ENCODE measurements at regions not wholly inside any gene's neighbourhood (a gene's known extent, or its start where the extent isn't known, plus 50 kb on each side); places are given as distances from the start of the nearest gene placed in this dataset.

DNA sequence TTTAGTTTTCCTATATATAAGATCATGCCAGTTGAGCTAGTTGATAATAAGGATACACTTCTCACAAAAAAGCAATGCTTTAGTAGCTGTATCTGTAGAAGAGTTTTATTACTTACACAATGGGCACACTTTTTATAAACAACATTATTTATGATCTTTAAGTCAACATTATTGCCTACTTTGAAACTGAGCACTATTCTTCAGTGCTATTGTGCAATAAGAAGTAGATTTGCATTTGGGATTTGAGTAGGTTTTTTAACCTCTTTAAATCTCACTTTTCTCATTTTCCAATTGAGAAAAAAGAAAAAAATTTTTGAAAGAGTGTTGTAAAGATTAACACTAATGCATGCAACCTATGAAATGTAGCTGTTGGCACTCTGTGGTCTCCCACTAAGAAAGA lies 1198.3 kb downstream of the GALC start:
- intact Hi-C loops (cut with micrococcal nuclease): no loop called here
- Mint-ChIP-seq H3K9me3 (peaks cover 7% of the 10 kb centered on the region), H3K4me3 (no peak overlapping the region), H3K4me1 (no peaks in the 10 kb centered on the region), H3K27me3 (no peaks in the 10 kb centered on the region), H3K36me3 (ENCODE audit: low read depth) (no peaks in the 10 kb centered on the region), H3K27ac (no peak overlapping the region)
- ATAC-seq (ENCODE audit: low read depth) (no peak), DNase-seq (no peak)
- ChIA-PET POLR2A (no interaction called here), CTCF (no interaction called here)
- no peak for TF ChIP-seq CTCF (IDR thresholded peaks at IDR 0.05)

DNA sequence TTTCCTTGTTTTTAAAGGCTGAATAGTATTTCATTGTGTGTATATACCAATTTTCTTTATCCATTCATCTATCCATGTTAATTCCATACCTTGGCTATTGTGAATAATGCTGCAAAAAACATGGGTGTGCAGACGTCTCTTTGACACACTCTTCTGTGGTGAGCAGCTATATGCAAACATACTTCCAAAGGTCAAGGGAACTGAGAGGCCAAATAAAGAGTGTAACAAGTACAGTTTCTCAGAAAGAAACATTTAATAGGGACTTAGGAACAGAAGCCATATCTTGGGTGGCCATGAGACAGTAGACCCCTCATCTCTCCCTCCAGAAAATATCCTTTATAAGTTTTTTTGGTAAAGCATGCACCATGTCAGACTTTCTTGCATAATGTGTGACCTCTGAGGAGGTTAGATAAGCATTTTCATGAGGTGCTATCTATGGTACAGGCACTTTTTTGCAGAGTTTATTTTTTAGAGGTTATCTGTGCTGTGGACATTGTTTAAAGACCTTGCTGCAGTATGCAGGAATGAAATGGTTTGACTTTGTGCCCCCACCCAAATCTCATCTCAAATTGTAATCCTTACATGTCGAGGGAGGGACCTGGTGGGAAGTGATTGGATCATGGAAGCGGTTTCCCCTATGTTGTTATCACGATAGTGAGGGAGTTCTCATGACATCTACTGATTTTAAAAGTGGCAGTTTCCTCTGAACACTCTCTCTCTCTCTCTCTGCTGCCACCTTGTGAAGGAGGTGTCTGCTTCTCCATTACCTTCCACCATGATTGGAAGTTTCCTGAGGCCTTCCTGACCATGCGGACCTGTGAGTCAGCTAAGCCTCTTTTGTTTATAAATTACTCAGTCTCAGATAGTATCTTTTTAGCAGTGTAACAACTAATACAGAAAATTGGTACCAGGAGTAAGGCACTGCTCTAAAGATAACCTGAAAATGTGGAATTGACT lies 1202.3 kb downstream of the GALC start:
- no peak overlapping the region for H3K27ac Mint-ChIP-seq
- intact Hi-C loops (cut with micrococcal nuclease): no loop called here
- DNase-seq (no peak), ATAC-seq (ENCODE audit: low read depth) (no peak)
- peaks cover 5% of the 10 kb centered on the region for H3K9me3 Mint-ChIP-seq
- H3K36me3 Mint-ChIP-seq (ENCODE audit: low read depth): no peaks in the 10 kb centered on the region
- no peak overlapping the region for H3K4me3 Mint-ChIP-seq
- H3K27me3 Mint-ChIP-seq: no peaks in the 10 kb centered on the region
- H3K4me1 Mint-ChIP-seq: no peaks in the 10 kb centered on the region
- ChIA-PET CTCF (no interaction called here), POLR2A (no interaction called here)
- no peak for TF ChIP-seq CTCF (IDR thresholded peaks at IDR 0.05)

DNA sequence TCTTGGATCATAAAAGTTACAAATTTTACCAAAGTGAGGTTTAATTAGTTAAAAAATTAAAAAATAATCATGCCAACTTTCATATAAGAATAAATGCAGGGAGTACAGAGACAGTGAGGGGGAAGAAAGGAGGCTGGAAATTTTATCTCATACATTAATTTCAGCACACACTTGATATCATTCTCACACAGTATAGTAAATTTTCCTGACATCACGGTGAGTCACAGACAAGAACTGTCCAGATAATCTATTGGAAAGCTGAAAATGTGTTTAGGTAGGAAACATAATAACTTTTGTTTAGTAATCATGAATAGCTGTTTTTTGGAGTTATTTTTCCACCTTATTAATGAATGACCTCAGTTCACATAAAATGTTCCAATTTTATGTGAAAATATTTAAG lies 1204.8 kb downstream of the GALC start:
- H3K36me3 Mint-ChIP-seq (ENCODE audit: low read depth): no peaks in the 10 kb centered on the region
- POLR2A ChIA-PET: no interaction called here
- H3K4me3 Mint-ChIP-seq: no peak overlapping the region
- H3K9me3 Mint-ChIP-seq: peaks cover 13% of the 10 kb centered on the region
- no peak for DNase-seq
- no peak overlapping the region for H3K27ac Mint-ChIP-seq
- TF ChIP-seq CTCF (IDR thresholded peaks at IDR 0.05): no peak
- intact Hi-C loops (cut with micrococcal nuclease): no loop called here
- no peak for ATAC-seq (ENCODE audit: low read depth)
- no peaks in the 10 kb centered on the region for H3K27me3 Mint-ChIP-seq
- CTCF ChIA-PET: no interaction called here
- H3K4me1 Mint-ChIP-seq: no peaks in the 10 kb centered on the region

DNA sequence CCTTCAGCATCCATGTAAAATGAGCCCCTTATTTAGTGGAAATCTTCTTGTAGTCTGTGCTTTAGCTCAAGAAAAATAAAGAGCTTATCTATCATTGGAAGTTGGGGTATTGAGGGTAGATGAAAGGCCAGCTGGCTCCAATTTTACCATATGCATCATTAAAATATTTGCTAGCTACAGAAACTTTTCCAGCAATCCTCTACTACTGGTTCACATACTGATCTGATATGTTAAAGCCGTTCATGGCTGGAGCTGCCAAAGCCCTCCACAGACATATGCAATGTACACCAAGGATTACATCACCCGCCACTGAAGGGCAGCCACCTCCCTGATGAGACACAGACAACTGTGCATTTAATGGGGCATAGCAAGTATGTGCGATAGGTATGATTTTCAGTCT lies 1205.3 kb downstream of the GALC start:
- TF ChIP-seq CTCF (IDR thresholded peaks at IDR 0.05): no peak
- ChIA-PET CTCF (no interaction called here), POLR2A (no interaction called here)
- H3K4me1 Mint-ChIP-seq: no peaks in the 10 kb centered on the region
- peaks cover 15% of the 10 kb centered on the region for H3K9me3 Mint-ChIP-seq
- no peaks in the 10 kb centered on the region for H3K36me3 Mint-ChIP-seq (ENCODE audit: low read depth)
- intact Hi-C loops (cut with micrococcal nuclease): no loop called here
- no peak overlapping the region for H3K4me3 Mint-ChIP-seq
- no peak for ATAC-seq (ENCODE audit: low read depth)
- H3K27ac Mint-ChIP-seq: no peak overlapping the region
- DNase-seq: no peak
- no peaks in the 10 kb centered on the region for H3K27me3 Mint-ChIP-seq

- no peaks in the 10 kb centered on the region for H3K36me3 Mint-ChIP-seq (ENCODE audit: low read depth)
- POLR2A ChIA-PET: no interaction called here
- H3K27ac Mint-ChIP-seq: no peak overlapping the region
- DNase-seq (no peak), ATAC-seq (ENCODE audit: low read depth) (no peak)
- H3K27me3 Mint-ChIP-seq: no peaks in the 10 kb centered on the region
- H3K4me1 Mint-ChIP-seq: no peaks in the 10 kb centered on the region
- peaks cover 11% of the 10 kb centered on the region for H3K9me3 Mint-ChIP-seq
- intact Hi-C loops (cut with micrococcal nuclease): no loop called here
- TF ChIP-seq CTCF (IDR thresholded peaks at IDR 0.05): no peak
- H3K4me3 Mint-ChIP-seq: no peak overlapping the region
- CTCF ChIA-PET: no interaction called here
Measured at GRCh38 chr14:86782092-86782580, 1210.8 kb downstream of the GALC start.
